Calu3 (cell line): ENCODE measurements at regions not wholly inside any gene's neighbourhood (a gene's known extent, or its start where the extent isn't known, plus 50 kb on each side); places are given as distances from the start of the nearest gene placed in this dataset.

Source experiments
- BruUV-seq: library from RNA; stranded (reverse); fragments of 400-500 nt; replicated peaks from 2 replicates; lab custom pipeline; 2021; lab: Mats Ljungman, UMichigan
- CTCF ChIA-PET: fragments of 300-600 bp; sonication (Branson Sonifier 250); formaldehyde crosslinking; loops from one replicate; lab custom pipeline; 2022; ENCODE audit warnings: antibody characterized with exemption; lab: Charles Lee
- DNase-seq: peaks from one replicate; pipeline ENCODE4 v3.0.0; 2022
- H3K27ac Mint-ChIP-seq: one replicate; pipeline ENCODE4 v1.8.0; 2022; ENCODE audit warnings: mixed read lengths; ENCODE audit not compliant: unreplicated experiment
- H3K27me3 Mint-ChIP-seq: one replicate; pipeline ENCODE4 v1.8.0; 2022; ENCODE audit warnings: mixed read lengths; ENCODE audit not compliant: unreplicated experiment
- H3K36me3 Mint-ChIP-seq: one replicate; pipeline ENCODE4 v1.8.0; 2022; ENCODE audit warnings: mild to moderate bottlenecking, moderate library complexity, mixed read lengths; ENCODE audit not compliant: insufficient read depth, unreplicated experiment
- H3K4me1 Mint-ChIP-seq: one replicate; pipeline ENCODE4 v1.8.0; 2022; ENCODE audit warnings: mild to moderate bottlenecking, low read depth, mixed read lengths; ENCODE audit not compliant: unreplicated experiment
- H3K4me3 Mint-ChIP-seq: one replicate; pipeline ENCODE4 v1.8.0; 2022; ENCODE audit warnings: mild to moderate bottlenecking, low read depth, moderate library complexity, mixed read lengths; ENCODE audit not compliant: unreplicated experiment
- H3K9me3 Mint-ChIP-seq: one replicate; pipeline ENCODE4 v1.8.0; 2022; ENCODE audit warnings: low read depth, mixed read lengths; ENCODE audit not compliant: unreplicated experiment
- CTCF ChIP-seq: fragments of 200-600 bp; IDR thresholded peaks from one replicate; pipeline ENCODE4 v1.8.0; 2022; ENCODE audit warnings: antibody characterized with exemption; ENCODE audit not compliant: unreplicated experiment
- intact Hi-C: fragments of 100-400 bp; cut with micrococcal nuclease; formaldehyde crosslinking; loops from one replicate; pipeline ENCODE4 v1.10.0; 2022; ENCODE audit not compliant: unreplicated experiment

- intact Hi-C loops = no loop called here
- Mint-ChIP-seq H3K27me3 (no peaks in the 10 kb centered on the region), H3K4me1 (no peaks in the 10 kb centered on the region), H3K4me3 (no peak overlapping the region), H3K9me3 (peaks cover 13% of the 10 kb centered on the region), H3K27ac (no peak overlapping the region), H3K36me3 (no peaks in the 10 kb centered on the region)
- TF ChIP-seq CTCF = no peak
- CTCF ChIA-PET = no interaction called here
- no TSS peak for BruUV-seq
- DNase-seq = no peak
These were observed 907.0 kb downstream of the BCL11B start for GRCh38 chr14:98364961-98365360.

DNA sequence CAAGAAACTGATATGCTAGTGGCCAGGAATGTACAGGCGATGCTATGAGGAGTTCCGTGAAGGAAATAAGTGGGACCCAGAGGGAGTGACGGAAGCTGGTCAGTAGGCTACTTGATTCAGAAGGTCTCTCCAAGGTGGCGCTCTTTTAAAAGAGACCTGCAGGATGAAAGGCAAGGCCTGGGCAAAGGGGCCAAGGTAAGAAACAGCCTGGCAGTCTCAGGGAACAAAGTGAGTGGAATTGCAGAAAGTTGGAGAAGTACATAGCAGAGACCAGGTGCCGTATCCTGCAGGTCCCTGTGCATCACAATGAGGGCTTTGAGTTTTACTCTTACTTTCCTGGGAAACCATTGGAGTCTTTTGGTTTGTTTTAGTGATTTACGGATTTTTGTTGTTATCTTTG is 905.6 kb downstream of the BCL11B start:
- no peaks in the 10 kb centered on the region for H3K36me3 Mint-ChIP-seq
- no peak overlapping the region for H3K27ac Mint-ChIP-seq
- H3K4me3 Mint-ChIP-seq = no peak overlapping the region
- BruUV-seq = no TSS peak
- H3K27me3 Mint-ChIP-seq = no peaks in the 10 kb centered on the region
- CTCF ChIA-PET = no interaction called here
- no peak for TF ChIP-seq CTCF
- peaks cover 9% of the 10 kb centered on the region for H3K9me3 Mint-ChIP-seq
- intact Hi-C loops = no loop called here
- H3K4me1 Mint-ChIP-seq = no peaks in the 10 kb centered on the region
- no peak for DNase-seq

GRCh38 chr14:98368221-98368620 is 903.8 kb downstream of the BCL11B start:
- no peak for TF ChIP-seq CTCF
- BruUV-seq = no TSS peak
- H3K36me3 Mint-ChIP-seq = no peaks in the 10 kb centered on the region
- intact Hi-C loops = no loop called here
- H3K9me3 Mint-ChIP-seq = peaks cover 9% of the 10 kb centered on the region
- no peak for DNase-seq
- CTCF ChIA-PET = no interaction called here
- H3K4me1 Mint-ChIP-seq = no peaks in the 10 kb centered on the region
- H3K27ac Mint-ChIP-seq = no peak overlapping the region
- no peak overlapping the region for H3K4me3 Mint-ChIP-seq
- no peaks in the 10 kb centered on the region for H3K27me3 Mint-ChIP-seq

DNA sequence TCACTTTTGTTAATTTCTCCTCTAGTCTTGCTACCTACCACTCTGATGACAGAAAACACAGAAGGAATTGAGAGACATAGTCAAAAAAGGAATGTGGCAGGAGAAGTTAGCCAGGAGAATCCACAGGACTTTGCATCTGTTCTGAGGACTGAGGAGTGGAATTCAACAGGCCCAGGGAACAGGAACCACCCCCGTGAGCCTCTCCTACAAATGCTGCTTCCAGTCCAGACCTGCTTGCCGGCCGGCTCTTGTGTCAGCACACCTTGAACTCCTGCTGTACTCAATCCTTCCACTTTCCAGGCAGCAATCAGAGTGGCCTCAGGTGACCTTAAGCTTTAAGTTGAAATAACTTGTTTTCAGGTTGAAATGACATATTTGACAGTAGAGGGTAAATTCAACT is 903.1 kb downstream of the BCL11B start:
- intact Hi-C loops = no loop called here
- TF ChIP-seq CTCF = no peak
- Mint-ChIP-seq H3K27ac (no peak overlapping the region), H3K27me3 (no peaks in the 10 kb centered on the region), H3K9me3 (peaks cover 9% of the 10 kb centered on the region), H3K36me3 (no peaks in the 10 kb centered on the region), H3K4me1 (no peaks in the 10 kb centered on the region), H3K4me3 (no peak overlapping the region)
- CTCF ChIA-PET = no interaction called here
- BruUV-seq = no TSS peak
- DNase-seq = no peak
